Upper lobe of left lung (tissue), 6 donors: ENCODE measurements at regions not wholly inside any gene's neighbourhood (a gene's known extent, or its start where the extent isn't known, plus 50 kb on each side); places are given as distances from the start of the nearest gene placed in this dataset.

Experiments used
- ATAC-seq, 2 donors: fragments of 200-7000 bp; cut with Tn5 transposase; one replicate each; pipeline ENCODE4 v1.9.1; 2022; ENCODE audit warnings: mild to moderate bottlenecking in 2 of 2, moderate library complexity in 2 of 2; ENCODE audit not compliant: low FRiP score in 2 of 2
- DNase-seq, 2 donors: peaks; one replicate each; pipeline ENCODE4 v3.0.0-alpha.2; 2019 to 2020
- H3K27ac ChIP-seq, 4 donors: fragments of 200-600 bp; sonication (generic); one replicate each; pipeline ENCODE4 v1.5.1; 2016 to 2019
- H3K27me3 ChIP-seq, 4 donors: fragments of 200-600 bp; sonication (generic); one replicate each; pipeline ENCODE4 v1.5.1; 2017 to 2019
- H3K36me3 ChIP-seq, 4 donors: fragments of 200-600 bp; sonication (generic); one replicate each; pipeline ENCODE4 v1.5.1; 2016 to 2019
- H3K4me1 ChIP-seq, 4 donors: fragments of 200-600 bp; sonication (generic); one replicate each; pipeline ENCODE4 v1.5.1; 2018 to 2019
- H3K4me3 ChIP-seq, 4 donors: fragments of 200-600 bp; sonication (generic); one replicate each; pipeline ENCODE4 v1.5.1; 2017 to 2019; ENCODE audit warnings: mild to moderate bottlenecking in 2 of 4, moderate library complexity in 1 of 4
- H3K9me3 ChIP-seq, 4 donors: fragments of 200-600 bp; sonication (generic); one replicate each; pipeline ENCODE4 v1.5.1; 2018 to 2019
- CTCF ChIP-seq, 6 experiments: fragments of 450-650 bp in 4 of 6; fragments of 200-600 bp in 2 of 6; sonication (generic) in 2 of 6; IDR thresholded peaks; one replicate each; pipeline ENCODE4 v1.5.1; 2016 to 2019; ENCODE audit warnings: antibody characterized with exemption in 6 of 6
- EP300 ChIP-seq, 4 donors: sonication (generic); formaldehyde crosslinking; IDR thresholded peaks; one replicate each; pipeline ENCODE4 v1.5.1; 2017; ENCODE audit warnings: antibody characterized with exemption in 4 of 4, control low read depth in 2 of 4
- POLR2A ChIP-seq, 4 donors: fragments of 450-650 bp; IDR thresholded peaks; one replicate each; pipeline ENCODE4 v1.5.1; 2016 to 2017; ENCODE audit warnings: antibody characterized with exemption in 4 of 4, mild to moderate bottlenecking in 2 of 4
- POLR2AphosphoS5 ChIP-seq, 2 donors: sonication (generic); formaldehyde crosslinking; IDR thresholded peaks; one replicate each; pipeline ENCODE4 v1.5.1; 2017; ENCODE audit warnings: antibody characterized with exemption in 2 of 2
- WGBS, 2 donors: methylation state at CpG; one replicate each; pipeline ENCODE4 v1.1.5; 2017 to 2018; 5-methylcytosine and 5-hydroxymethylcytosine counted together
- donor health status: DM: no; HTN: no; CAD: no; lungs with moderate emphysema.
- donor health status: DM: no; HTN: yes; CAD: no; lungs with severe emphysema.

- TF ChIP-seq POLR2A (IDR thresholded peaks at IDR 0.05) (no peak), EP300 (IDR thresholded peaks at IDR 0.05) (no peak), POLR2AphosphoS5 (IDR thresholded peaks at IDR 0.05) (no peak), CTCF (IDR thresholded peaks at IDR 0.05) (no peak)
- no peaks in the 10 kb centered on the region for H3K4me1 ChIP-seq
- H3K36me3 ChIP-seq: no peaks in the 10 kb centered on the region
- WGBS, 2 donors: 60 to 71% methylated on average over 1 of the region's 1 CpG
- no peak for DNase-seq
- H3K27ac ChIP-seq: no peak overlapping the region
- no peak for ATAC-seq
- no peak overlapping the region for H3K4me3 ChIP-seq
- H3K9me3 ChIP-seq: no peaks in the 10 kb centered on the region
- no peaks in the 10 kb centered on the region for H3K27me3 ChIP-seq
Measured at GRCh38 chr10:2962194-2962593, 105.2 kb upstream of the PFKP start.

GRCh38 chr10:2958659-2959058, 108.7 kb upstream of the PFKP start:
- no peak for DNase-seq
- no peak for TF ChIP-seq POLR2A (IDR thresholded peaks at IDR 0.05)
- no peak for TF ChIP-seq POLR2AphosphoS5 (IDR thresholded peaks at IDR 0.05)
- TF ChIP-seq CTCF (IDR thresholded peaks at IDR 0.05): no peak
- no peak for TF ChIP-seq EP300 (IDR thresholded peaks at IDR 0.05)
- Histone ChIP-seq H3K4me3 (no peak overlapping the region), H3K27me3 (no peaks in the 10 kb centered on the region), H3K27ac (no peak overlapping the region), H3K9me3 (no peaks in the 10 kb centered on the region), H3K36me3 (no peaks in the 10 kb centered on the region), H3K4me1 (no peaks in the 10 kb centered on the region)
- 64 to 66% methylated on average over 6 of the region's 6 CpGs for WGBS, 2 donors
- no peak for ATAC-seq

GRCh38 chr10:2957785-2958184, 109.6 kb upstream of the PFKP start:
- no peak overlapping the region for H3K4me3 ChIP-seq
- TF ChIP-seq POLR2A (IDR thresholded peaks at IDR 0.05): no peak
- TF ChIP-seq POLR2AphosphoS5 (IDR thresholded peaks at IDR 0.05): no peak
- TF ChIP-seq CTCF (IDR thresholded peaks at IDR 0.05): no peak
- TF ChIP-seq EP300 (IDR thresholded peaks at IDR 0.05): no peak
- no peaks in the 10 kb centered on the region for H3K27me3 ChIP-seq
- H3K36me3 ChIP-seq: no peaks in the 10 kb centered on the region
- H3K4me1 ChIP-seq: no peaks in the 10 kb centered on the region
- ATAC-seq (no peak), DNase-seq (no peak)
- WGBS, 2 donors: 68 to 71% methylated on average over 2 of the region's 2 CpGs
- no peaks in the 10 kb centered on the region for H3K9me3 ChIP-seq
- no peak overlapping the region for H3K27ac ChIP-seq

GRCh38 chr10:2955064-2955463, 112.3 kb upstream of the PFKP start:
- no peak for ATAC-seq
- Histone ChIP-seq H3K36me3 (no peaks in the 10 kb centered on the region), H3K27ac (no peak overlapping the region), H3K27me3 (no peaks in the 10 kb centered on the region), H3K4me3 (no peak overlapping the region), H3K9me3 (no peaks in the 10 kb centered on the region), H3K4me1 (no peaks in the 10 kb centered on the region)
- WGBS, 2 donors: 50 to 62% methylated on average over 1 of the region's 1 CpG
- TF ChIP-seq POLR2A (IDR thresholded peaks at IDR 0.05) (no peak), POLR2AphosphoS5 (IDR thresholded peaks at IDR 0.05) (no peak), CTCF (IDR thresholded peaks at IDR 0.05) (no peak), EP300 (IDR thresholded peaks at IDR 0.05) (no peak)
- no peak for DNase-seq

- Histone ChIP-seq H3K4me3 (no peak overlapping the region), H3K9me3 (no peaks in the 10 kb centered on the region), H3K36me3 (no peaks in the 10 kb centered on the region), H3K27ac (no peak overlapping the region), H3K4me1 (no peaks in the 10 kb centered on the region), H3K27me3 (no peaks in the 10 kb centered on the region)
- ATAC-seq (no peak), DNase-seq (no peak)
- 87 to 95% methylated on average over 2 of the region's 2 CpGs for WGBS, 2 donors
- TF ChIP-seq EP300 (IDR thresholded peaks at IDR 0.05) (no peak), POLR2A (IDR thresholded peaks at IDR 0.05) (no peak), CTCF (IDR thresholded peaks at IDR 0.05) (no peak), POLR2AphosphoS5 (IDR thresholded peaks at IDR 0.05) (no peak)
Measured at GRCh38 chr10:2953495-2953894, 113.9 kb upstream of the PFKP start.
